Nephron progenitor cell (in vitro differentiated cells): ENCODE measurements at regions not wholly inside any gene's neighbourhood (a gene's known extent, or its start where the extent isn't known, plus 50 kb on each side); places are given as distances from the start of the nearest gene placed in this dataset.
A peak's percentile ranks its signal among the peaks of the same experiment; 100 is the strongest.

Experiments
- DNase-seq: peaks from one replicate; pipeline ENCODE4 v3.0.0; 2021
- H3K27ac Mint-ChIP-seq: 2 replicates; pipeline ENCODE4 v1.8.0; 2021; ENCODE audit warnings: mild to moderate bottlenecking, moderate library complexity, mixed read lengths
- H3K27me3 Mint-ChIP-seq: 2 replicates; pipeline ENCODE4 v1.8.0; 2021; ENCODE audit warnings: mild to moderate bottlenecking, low read depth, mixed read lengths; ENCODE audit not compliant: poor library complexity
- H3K36me3 Mint-ChIP-seq: 2 replicates; pipeline ENCODE4 v1.8.0; 2021; ENCODE audit warnings: low read depth, mixed read lengths
- H3K4me1 Mint-ChIP-seq: 2 replicates; pipeline ENCODE4 v1.8.0; 2021; ENCODE audit warnings: mixed read lengths
- H3K4me3 Mint-ChIP-seq: 2 replicates; pipeline ENCODE4 v1.8.0; 2021; ENCODE audit warnings: mild to moderate bottlenecking, moderate library complexity, mixed read lengths
- H3K9me3 Mint-ChIP-seq: 2 replicates; pipeline ENCODE4 v1.8.0; 2021; ENCODE audit warnings: mild to moderate bottlenecking, moderate library complexity, mixed read lengths
- TF ChIP-seq, protein P1 (sequence below): fragments of 200-600 bp; sonication (generic); IDR thresholded peaks from 2 replicates; pipeline ENCODE4 v1.5.0; 2021; ENCODE audit warnings: antibody characterized with exemption

DNA sequence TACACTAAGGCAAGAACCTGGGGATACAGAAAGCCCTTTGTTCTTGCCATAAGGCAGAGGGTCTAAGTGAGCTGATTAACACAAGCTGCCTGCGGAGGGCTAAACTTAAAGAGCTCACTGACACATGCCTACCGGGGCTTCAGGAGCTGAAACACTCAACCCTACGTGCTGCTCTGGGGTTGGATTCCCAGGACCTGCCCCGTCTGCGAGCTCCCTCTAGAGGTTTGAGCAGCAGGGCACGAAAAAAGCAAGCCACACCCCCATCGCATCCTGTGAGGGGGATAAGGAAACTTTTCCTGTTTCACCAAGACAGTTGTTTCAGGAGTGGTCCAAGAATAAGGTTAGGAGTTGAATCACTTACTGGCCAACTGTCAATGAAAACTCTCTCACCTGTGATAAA is 562.1 kb downstream of the TMX3 start:
- TF ChIP-seq, protein P1, sequence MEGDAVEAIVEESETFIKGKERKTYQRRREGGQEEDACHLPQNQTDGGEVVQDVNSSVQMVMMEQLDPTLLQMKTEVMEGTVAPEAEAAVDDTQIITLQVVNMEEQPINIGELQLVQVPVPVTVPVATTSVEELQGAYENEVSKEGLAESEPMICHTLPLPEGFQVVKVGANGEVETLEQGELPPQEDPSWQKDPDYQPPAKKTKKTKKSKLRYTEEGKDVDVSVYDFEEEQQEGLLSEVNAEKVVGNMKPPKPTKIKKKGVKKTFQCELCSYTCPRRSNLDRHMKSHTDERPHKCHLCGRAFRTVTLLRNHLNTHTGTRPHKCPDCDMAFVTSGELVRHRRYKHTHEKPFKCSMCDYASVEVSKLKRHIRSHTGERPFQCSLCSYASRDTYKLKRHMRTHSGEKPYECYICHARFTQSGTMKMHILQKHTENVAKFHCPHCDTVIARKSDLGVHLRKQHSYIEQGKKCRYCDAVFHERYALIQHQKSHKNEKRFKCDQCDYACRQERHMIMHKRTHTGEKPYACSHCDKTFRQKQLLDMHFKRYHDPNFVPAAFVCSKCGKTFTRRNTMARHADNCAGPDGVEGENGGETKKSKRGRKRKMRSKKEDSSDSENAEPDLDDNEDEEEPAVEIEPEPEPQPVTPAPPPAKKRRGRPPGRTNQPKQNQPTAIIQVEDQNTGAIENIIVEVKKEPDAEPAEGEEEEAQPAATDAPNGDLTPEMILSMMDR: no peak
- H3K36me3 Mint-ChIP-seq: no peaks in the 10 kb centered on the region
- DNase-seq: no peak
- H3K4me3 Mint-ChIP-seq: no peak overlapping the region
- peak overlapping the region; percentile 47 for H3K27ac Mint-ChIP-seq
- H3K9me3 Mint-ChIP-seq: peaks cover 8% of the 10 kb centered on the region
- H3K27me3 Mint-ChIP-seq: no peaks in the 10 kb centered on the region
- H3K4me1 Mint-ChIP-seq: peaks cover 5% of the 10 kb centered on the region

DNA sequence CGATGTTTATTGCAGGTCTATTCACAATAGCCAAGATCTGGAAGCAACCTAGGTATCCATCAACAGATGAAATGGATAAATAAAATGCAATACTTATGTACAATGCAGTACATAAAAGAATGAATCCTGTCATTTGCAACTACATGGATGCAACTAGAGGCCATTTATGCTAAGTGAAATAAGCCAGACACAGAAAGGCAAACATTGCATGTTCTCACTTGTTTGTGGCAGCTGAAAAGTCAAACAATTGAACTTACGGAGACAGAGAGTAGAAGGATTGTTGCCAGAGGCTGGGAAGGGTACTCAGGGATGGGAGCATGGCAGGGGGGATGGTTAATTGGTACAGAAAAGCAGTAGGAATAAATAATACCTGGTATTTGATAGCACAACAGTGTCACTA is 563.9 kb downstream of the TMX3 start:
- TF ChIP-seq, protein P1: no peak
- Mint-ChIP-seq H3K4me1 (peaks cover 5% of the 10 kb centered on the region), H3K27me3 (no peaks in the 10 kb centered on the region), H3K36me3 (no peaks in the 10 kb centered on the region), H3K4me3 (no peak overlapping the region), H3K9me3 (no peaks in the 10 kb centered on the region), H3K27ac (no peak overlapping the region)
- no peak for DNase-seq

DNA sequence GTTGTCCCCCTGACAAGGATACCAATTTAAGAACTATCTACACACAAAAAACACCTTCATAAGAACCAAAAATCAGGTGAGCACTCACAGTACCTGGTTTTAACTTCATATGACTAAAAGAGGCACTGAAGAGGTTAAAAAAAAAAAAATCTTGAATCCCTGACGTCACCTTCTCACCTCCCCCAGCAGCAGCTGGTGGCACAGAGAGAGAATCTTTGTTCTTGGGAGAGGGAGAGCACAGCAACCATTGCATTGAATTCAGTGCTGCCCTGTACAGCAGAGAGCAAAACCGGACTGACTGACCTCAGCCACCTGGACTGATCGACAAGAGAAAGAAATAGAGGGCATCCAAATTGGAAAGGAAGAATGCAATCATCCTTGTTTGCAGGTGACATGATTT is 566.0 kb downstream of the TMX3 start:
- Mint-ChIP-seq H3K36me3 (no peaks in the 10 kb centered on the region), H3K9me3 (no peaks in the 10 kb centered on the region), H3K27me3 (no peaks in the 10 kb centered on the region), H3K27ac (no peak overlapping the region), H3K4me1 (peaks cover 5% of the 10 kb centered on the region), H3K4me3 (no peak overlapping the region)
- DNase-seq: no peak
- TF ChIP-seq, protein P1: no peak

DNA sequence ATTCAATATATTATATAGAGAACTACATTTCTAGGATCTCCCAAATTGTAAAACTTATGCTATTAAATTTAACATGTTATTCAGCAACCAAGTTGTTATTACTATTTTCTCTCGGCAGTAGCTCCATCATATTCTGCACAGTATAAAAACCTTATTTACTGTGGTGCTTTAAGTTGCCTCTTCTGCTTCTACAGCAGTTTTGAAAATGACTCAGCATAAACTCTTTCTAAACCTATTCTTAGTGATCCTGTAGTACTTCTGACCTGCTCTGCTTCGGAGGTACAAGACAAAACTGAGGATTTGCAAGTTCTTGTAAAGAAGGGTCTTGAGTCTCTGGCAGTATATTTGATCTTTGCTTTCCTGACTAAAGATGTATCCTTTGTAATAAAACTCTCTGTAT is 567.2 kb downstream of the TMX3 start:
- H3K27ac Mint-ChIP-seq: no peak overlapping the region
- TF ChIP-seq, protein P1: no peak

DNA sequence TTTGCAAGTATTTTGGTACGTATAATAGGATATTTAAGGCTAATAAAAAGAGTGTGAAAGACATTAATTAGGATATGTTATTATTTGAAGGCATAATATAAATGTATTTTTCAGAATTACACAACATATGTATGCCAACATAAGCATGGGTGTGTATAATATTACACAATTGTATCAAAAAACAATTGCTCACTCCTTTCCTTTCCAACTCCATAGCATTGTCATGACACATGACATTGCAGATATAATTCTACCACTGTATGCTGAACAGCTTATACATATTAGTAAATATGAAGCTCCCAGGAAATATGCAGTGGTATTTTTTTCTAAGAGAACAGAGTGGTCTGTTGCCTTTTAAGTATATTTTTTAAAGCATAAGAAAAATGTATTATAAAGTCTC is 593.1 kb downstream of the TMX3 start:
- no peaks in the 10 kb centered on the region for H3K9me3 Mint-ChIP-seq
- TF ChIP-seq, protein P1: no peak
- H3K4me3 Mint-ChIP-seq: no peak overlapping the region
- no peaks in the 10 kb centered on the region for H3K36me3 Mint-ChIP-seq
- DNase-seq: no peak
- no peaks in the 10 kb centered on the region for H3K27me3 Mint-ChIP-seq
- H3K4me1 Mint-ChIP-seq: no peaks in the 10 kb centered on the region
- H3K27ac Mint-ChIP-seq: no peak overlapping the region

More for the DNA sequence above, 567.2 kb downstream of the TMX3 start:
- peaks cover 5% of the 10 kb centered on the region for H3K4me1 Mint-ChIP-seq
- H3K9me3 Mint-ChIP-seq: no peaks in the 10 kb centered on the region
- H3K4me3 Mint-ChIP-seq: no peak overlapping the region
- DNase-seq: no peak
- no peaks in the 10 kb centered on the region for H3K27me3 Mint-ChIP-seq
- no peaks in the 10 kb centered on the region for H3K36me3 Mint-ChIP-seq

DNA sequence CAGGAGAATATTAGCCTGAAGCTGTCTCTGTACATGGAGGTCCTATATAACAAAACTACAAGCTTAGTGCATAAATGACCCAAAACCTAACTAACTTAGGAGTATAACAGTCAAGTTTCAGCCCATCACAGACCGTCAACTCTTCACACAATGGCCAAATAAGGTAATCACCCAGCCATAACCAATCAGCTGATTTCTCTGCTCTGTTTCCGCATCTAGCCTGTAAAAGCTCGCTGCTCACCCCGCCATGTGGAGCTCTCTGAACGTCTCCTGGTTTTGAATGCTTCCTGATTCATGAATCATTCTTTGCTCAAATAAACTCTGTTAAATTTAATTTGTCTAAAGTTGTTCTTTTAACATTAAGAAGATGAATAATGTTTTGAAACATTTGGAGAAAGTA is 593.6 kb downstream of the TMX3 start:
- H3K36me3 Mint-ChIP-seq: no peaks in the 10 kb centered on the region
- H3K4me3 Mint-ChIP-seq: no peak overlapping the region
- no peak overlapping the region for H3K27ac Mint-ChIP-seq
- TF ChIP-seq, protein P1: no peak
- DNase-seq: no peak
- no peaks in the 10 kb centered on the region for H3K9me3 Mint-ChIP-seq
- H3K4me1 Mint-ChIP-seq: no peaks in the 10 kb centered on the region
- H3K27me3 Mint-ChIP-seq: no peaks in the 10 kb centered on the region
